Neural cell (in vitro differentiated cells): ENCODE measurements at regions not wholly inside any gene's neighbourhood (a gene's known extent, or its start where the extent isn't known, plus 50 kb on each side); places are given as distances from the start of the nearest gene placed in this dataset.

Experiments
- H2AFZ ChIP-seq: fragments of 200-600, 300-800 bp; sonication (generic), shearing (Covaris generic); 2 replicates; pipeline ENCODE4 v1.6.0; 2014; ENCODE audit warnings: low read depth, mild to moderate bottlenecking, antibody characterized with exemption, low read length, moderate library complexity
- H3F3A ChIP-seq: fragments of 200-600 bp; shearing (Covaris generic); 2 replicates; pipeline ENCODE4 v1.6.1; 2016; ENCODE audit warnings: mild to moderate bottlenecking, moderate library complexity, mixed read lengths, antibody characterized with exemption, low read length; ENCODE audit not compliant: insufficient read depth, poor library complexity, severe bottlenecking
- H3K27ac ChIP-seq: fragments of 200-600, 300-800 bp; sonication (generic), shearing (Covaris generic); 2 replicates; pipeline ENCODE4 v1.5.1; 2014; ENCODE audit warnings: mild to moderate bottlenecking, low read length, moderate library complexity
- H3K27me3 ChIP-seq: fragments of 300-800, 200-600 bp; sonication (generic), shearing (Covaris generic); 2 replicates; pipeline ENCODE4 v1.6.0; 2014; ENCODE audit warnings: mild to moderate bottlenecking, low read depth, low read length, moderate library complexity; ENCODE audit not compliant: insufficient read depth
- H3K36me3 ChIP-seq: fragments of 300-800, 200-600 bp; sonication (generic), shearing (Covaris generic); 2 replicates; pipeline ENCODE4 v1.5.1; 2014; ENCODE audit warnings: mild to moderate bottlenecking, antibody characterized with exemption, low read length, moderate library complexity; ENCODE audit not compliant: insufficient read depth
- H3K4me2 ChIP-seq: fragments of 300-800, 200-600 bp; sonication (generic), shearing (Covaris generic); 2 replicates; pipeline ENCODE4 v1.6.0; 2014; ENCODE audit warnings: mild to moderate bottlenecking, low read length
- H3K4me3 ChIP-seq: fragments of 300-800, 200-600 bp; sonication (generic), shearing (Covaris generic); 2 replicates; pipeline ENCODE4 v1.5.1; 2014; ENCODE audit warnings: mild to moderate bottlenecking, low read length, moderate library complexity
- H3K79me2 ChIP-seq: fragments of 200-600 bp; shearing (Covaris generic); replicated peaks from 2 replicates; pipeline ENCODE4 v1.6.0; 2014; ENCODE audit warnings: mild to moderate bottlenecking, low read length, moderate library complexity; ENCODE audit not compliant: insufficient read depth
- H3K9ac ChIP-seq: fragments of 300-800, 200-600 bp; sonication (generic), shearing (Covaris generic); 2 replicates; pipeline ENCODE4 v1.6.1; 2016; ENCODE audit warnings: mild to moderate bottlenecking, low read length, mixed read lengths
- H3K9me2 ChIP-seq: fragments of 200-600 bp; shearing (Covaris generic); 2 replicates; pipeline ENCODE4 v1.6.1; 2016; ENCODE audit warnings: mild to moderate bottlenecking, low read length, mixed read lengths; ENCODE audit not compliant: insufficient read depth
- H3K9me3 ChIP-seq: fragments of 200-600, 300-800 bp; sonication (generic), shearing (Covaris generic); 2 replicates; pipeline ENCODE4 v1.6.1; 2016; ENCODE audit warnings: mild to moderate bottlenecking, mixed run types, low read length, moderate library complexity, mixed read lengths
- H4K20me1 ChIP-seq: fragments of 200-600 bp; shearing (Covaris generic); 2 replicates; pipeline ENCODE4 v1.6.1; 2016; ENCODE audit warnings: mild to moderate bottlenecking, mixed run types; ENCODE audit not compliant: insufficient read depth
- CTCF ChIP-seq: fragments of 450-650 bp; IDR thresholded peaks from 2 replicates; pipeline ENCODE4 v1.5.1; 2014; ENCODE audit warnings: antibody characterized with exemption, mild to moderate bottlenecking, moderate library complexity; ENCODE audit not compliant: poor library complexity, severe bottlenecking
- EP300 ChIP-seq: fragments of 450-650 bp; conservative IDR thresholded peaks from 2 replicates; pipeline ENCODE4 v1.6.1; 2014; ENCODE audit warnings: antibody characterized with exemption, mild to moderate bottlenecking, moderate library complexity; ENCODE audit not compliant: poor library complexity, severe bottlenecking
- EZH2 ChIP-seq: fragments of 200-600, 300-800 bp; shearing (Covaris generic), sonication (generic); IDR thresholded peaks from 2 replicates; pipeline ENCODE4 v1.6.1; 2014; ENCODE audit warnings: antibody characterized with exemption, low read length, borderline replicate concordance, mild to moderate bottlenecking; ENCODE audit not compliant: insufficient read depth, poor library complexity, severe bottlenecking
- MXI1 ChIP-seq: fragments of 450-650 bp; conservative IDR thresholded peaks from 2 replicates; pipeline ENCODE4 v1.6.1; 2014; ENCODE audit warnings: antibody characterized with exemption, mild to moderate bottlenecking; ENCODE audit not compliant: poor library complexity, severe bottlenecking
- POLR2AphosphoS5 ChIP-seq: IDR thresholded peaks from 2 replicates; pipeline ENCODE4 v1.6.1; 2012
- RAD21 ChIP-seq: fragments of 450-650 bp; conservative IDR thresholded peaks from 2 replicates; pipeline ENCODE4 v1.6.1; 2014; ENCODE audit warnings: antibody characterized with exemption, mild to moderate bottlenecking, moderate library complexity
- REST ChIP-seq: IDR thresholded peaks from 2 replicates; pipeline ENCODE4 v1.6.1; 2012; ENCODE audit warnings: borderline replicate concordance
- SMC3 ChIP-seq: fragments of 450-650 bp; conservative IDR thresholded peaks from 2 replicates; pipeline ENCODE4 v1.6.1; 2014; ENCODE audit warnings: antibody characterized with exemption, mild to moderate bottlenecking, moderate library complexity; ENCODE audit not compliant: poor library complexity
- TAF1 ChIP-seq: IDR thresholded peaks from 2 replicates; pipeline ENCODE4 v1.6.1; 2012; ENCODE audit warnings: low read depth

GRCh38 chr2:52639692-52640091 lies 1127.9 kb upstream of the CHAC2 start:
- TF ChIP-seq CTCF (no peak), POLR2AphosphoS5 (no peak), RAD21 (no peak), TAF1 (no peak), EP300 (no peak), MXI1 (no peak), EZH2 (no peak), SMC3 (no peak), REST (no peak)
- Histone ChIP-seq H3K27me3 (no peaks in the 10 kb centered on the region), H3K9me3 (no peaks in the 10 kb centered on the region), H3K9me2 (no peaks in the 10 kb centered on the region), H3F3A (no peaks in the 10 kb centered on the region), H3K36me3 (no peaks in the 10 kb centered on the region), H3K27ac (no peak overlapping the region), H3K79me2 (no peaks in the 10 kb centered on the region), H4K20me1 (no peaks in the 10 kb centered on the region), H2AFZ (no peak overlapping the region), H3K4me3 (no peak overlapping the region), H3K4me2 (no peak overlapping the region), H3K9ac (no peak overlapping the region)

GRCh38 chr2:52632543-52632942 lies 1135.1 kb upstream of the CHAC2 start:
- no peak overlapping the region for H3K4me3 ChIP-seq
- no peaks in the 10 kb centered on the region for H3K36me3 ChIP-seq
- no peak overlapping the region for H3K4me2 ChIP-seq
- no peaks in the 10 kb centered on the region for H3K9me2 ChIP-seq
- H3K9me3 ChIP-seq, result no peaks in the 10 kb centered on the region
- no peak overlapping the region for H3K9ac ChIP-seq
- no peaks in the 10 kb centered on the region for H3F3A ChIP-seq
- H3K27me3 ChIP-seq, result no peaks in the 10 kb centered on the region
- H3K79me2 ChIP-seq, result no peaks in the 10 kb centered on the region
- no peak overlapping the region for H3K27ac ChIP-seq
- H4K20me1 ChIP-seq, result no peaks in the 10 kb centered on the region
- H2AFZ ChIP-seq, result no peak overlapping the region
- no peak for TF ChIP-seq SMC3
- TF ChIP-seq EZH2, result no peak
- no peak for TF ChIP-seq TAF1
- TF ChIP-seq MXI1, result no peak

GRCh38 chr2:52629944-52630343 lies 1137.7 kb upstream of the CHAC2 start:
- no peak overlapping the region for H3K9ac ChIP-seq
- no peaks in the 10 kb centered on the region for H3K27me3 ChIP-seq
- no peak overlapping the region for H3K4me3 ChIP-seq
- no peak overlapping the region for H3K27ac ChIP-seq
- H3F3A ChIP-seq, result no peaks in the 10 kb centered on the region
- TF ChIP-seq RAD21 (no peak), EZH2 (no peak), SMC3 (no peak), CTCF (no peak), REST (no peak), MXI1 (no peak), TAF1 (no peak), POLR2AphosphoS5 (no peak), EP300 (no peak)
- H3K79me2 ChIP-seq, result no peaks in the 10 kb centered on the region
- no peak overlapping the region for H3K4me2 ChIP-seq
- no peaks in the 10 kb centered on the region for H3K9me2 ChIP-seq
- no peaks in the 10 kb centered on the region for H4K20me1 ChIP-seq
- H3K9me3 ChIP-seq, result no peaks in the 10 kb centered on the region
- no peaks in the 10 kb centered on the region for H3K36me3 ChIP-seq
- H2AFZ ChIP-seq, result no peak overlapping the region
